ENCODE measurements at regions not wholly inside any gene's neighbourhood (a gene's known extent, or its start where the extent isn't known, plus 50 kb on each side); places are given as distances from the start of the nearest gene placed in this dataset.

GRCh38 chr6:153618371-153619322, 420.4 kb upstream of the OPRM1 start (continued):
- TF ChIP-seq NR2C2 (CRISPR knock-in tag; IDR thresholded peaks at IDR 0.05; ENCODE audit: borderline replicate concordance) (no peak), E2F5 (CRISPR knock-in tag; conservative IDR thresholded peaks at IDR 0.05) (no peak), RFX3 (CRISPR knock-in tag; IDR thresholded peaks at IDR 0.05) (no peak), ZBTB20 (CRISPR knock-in tag; IDR thresholded peaks at IDR 0.05; ENCODE audit: borderline replicate concordance, low read depth) (no peak), REPIN1 (CRISPR knock-in tag; IDR thresholded peaks at IDR 0.05; ENCODE audit: borderline replicate concordance, low read depth) (0 out of 2 replicates have a peak, but pooled peaks have one; percentile 27), PHF8 (CRISPR knock-in tag; IDR thresholded peaks at IDR 0.05) (no peak)

GRCh38 chr6:153616506-153616905, 422.5 kb upstream of the OPRM1 start:
- Histone ChIP-seq H3K9ac (ENCODE audit: insufficient read depth, low read depth, low read length) (no peak overlapping the region), H3K27me3 (ENCODE audit: control insufficient read depth in 1 of 2, insufficient read depth in 2 of 2, low read length in 2 of 2) (no peaks in the 10 kb centered on the region), H3K9me3 (ENCODE audit: low read length) (no peaks in the 10 kb centered on the region), H2AFZ (ENCODE audit: low read length) (no peak overlapping the region), H3K27ac (ENCODE audit: extremely low read length, insufficient read depth, low read length) (no peak overlapping the region), H3K4me2 (ENCODE audit: low read depth, low read length) (no peak overlapping the region), H3K4me1 (ENCODE audit: insufficient read depth, low read length) (peaks cover 18% of the 10 kb centered on the region; the same call in 1 of the 2 replicates), H3K36me3 (replicated peaks in 1 of 2; ENCODE audit: control insufficient read depth in 1 of 2, insufficient read depth in 2 of 2, low read length in 2 of 2) (no peaks in the 10 kb centered on the region), H3K79me2 (ENCODE audit: insufficient read depth, low read length) (no peaks in the 10 kb centered on the region), H3K4me3 (replicated peaks in 1 of 3; ENCODE audit: insufficient read depth in 1 of 3, low read depth in 2 of 3, low read length in 3 of 3) (no peak overlapping the region), H4K20me1 (ENCODE audit: insufficient read depth, low read length) (no peaks in the 10 kb centered on the region)
- POLR2A ChIA-PET = no interaction called here
- FAIRE-seq (no peak), DNase-seq (ENCODE audit: low spot score) (no peak), ATAC-seq (no peak)
- TF ChIP-seq ZFY (CRISPR knock-in tag; IDR thresholded peaks at IDR 0.05) (no peak), ZMYM2 (CRISPR knock-in tag; IDR thresholded peaks at IDR 0.05) (no peak), ZNF776 (CRISPR knock-in tag; IDR thresholded peaks at IDR 0.05) (no peak), SNRNP70 (IDR thresholded peaks at IDR 0.05; ENCODE audit: low read depth, low read length) (no peak), SAFB2 (CRISPR knock-in tag; IDR thresholded peaks at IDR 0.05; ENCODE audit: borderline replicate concordance, low read depth) (no peak), ZSCAN5A (CRISPR knock-in tag; IDR thresholded peaks at IDR 0.05; ENCODE audit: borderline replicate concordance) (no peak), MXD4 (CRISPR knock-in tag; IDR thresholded peaks at IDR 0.05) (no peak), TGIF2 (CRISPR knock-in tag; IDR thresholded peaks at IDR 0.05) (no peak), EEA1 (CRISPR knock-in tag; IDR thresholded peaks at IDR 0.05; ENCODE audit: borderline replicate concordance) (no peak), ZNF446 (CRISPR knock-in tag; IDR thresholded peaks at IDR 0.05) (no peak), PHF21A (CRISPR knock-in tag; IDR thresholded peaks at IDR 0.05) (no peak), ZNF124 (CRISPR knock-in tag; IDR thresholded peaks at IDR 0.05) (no peak)
- CTCF ChIA-PET (ENCODE audit: low intra/inter-chr PET ratio, low total read pairs) = no interaction called here
- intact Hi-C loops (cut with micrococcal nuclease; ENCODE audit: unreplicated experiment) (loop anchor here (5.0 kb wide), 1 partner anchor 616 kb away; no protein-coding TSS in a partner anchor), in situ Hi-C loops (cut with HindIII; ENCODE audit: extremely low pct_ligation_motif_present, low pct_unique_long_range_greater_than_20kb) (no loop called here)
- no TSS peak for BruUV-seq (replicated peaks)
- WGBS (ENCODE audit: low lambda C conversion rate) = 31% methylated on average over 6 of the region's 6 CpGs
